HepG2 (cell line): ENCODE measurements at regions not wholly inside any gene's neighbourhood (a gene's known extent, or its start where the extent isn't known, plus 50 kb on each side); places are given as distances from the start of the nearest gene placed in this dataset.
"Not testable (repeated sequence)": the region's sequence is repeated elsewhere in the genome, so short reads cannot be mapped to it uniquely, and the experiment has no call there.

ENCODE experiments used
- ATAC-seq: fragments of 200-7000 bp; cut with Tn5 transposase; 3 replicates; pipeline ENCODE4 v1.9.1; 2020; ENCODE audit warnings: mild to moderate bottlenecking, moderate library complexity
- BruUV-seq: library from RNA; stranded (reverse); fragments of 400-500 nt; replicated peaks from 2 replicates; lab custom pipeline; 2021; lab: Mats Ljungman, UMichigan
- CTCF ChIA-PET: fragments of 300-600 bp; formaldehyde crosslinking; extraction: SDS; loops from one replicate; lab custom pipeline; 2021; ENCODE audit warnings: low total read pairs, inconsistent platforms, low intra/inter-chr PET ratio; lab: Yijun Ruan, JAX
- POLR2A ChIA-PET: fragments of 350-600 bp; sonication (Branson Sonifier 250); formaldehyde crosslinking; loops from one replicate; lab custom pipeline; 2020; ENCODE audit warnings: antibody characterized with exemption, inconsistent platforms; lab: Yijun Ruan, JAX
- DNase-seq: peaks from one replicate; pipeline ENCODE4 v3.0.0-alpha.2; 2015; ENCODE audit warnings: low spot score
- FAIRE-seq: peaks from 3 replicates; lab custom pipeline; 2011; peaks lifted over from hg19 to GRCh38; lab: Jason Lieb, UNC
- H2AFZ ChIP-seq: one replicate; pipeline ENCODE4 v1.6.1; 2011; ENCODE audit warnings: low read length, inconsistent platforms
- H3K27ac ChIP-seq: fragments of 300-600 bp; 3 replicates; pipeline ENCODE4 v1.8.0; 2011; ENCODE audit warnings: mixed run types, mild to moderate bottlenecking, mixed read lengths, low read length, inconsistent platforms; ENCODE audit not compliant: insufficient read depth; ENCODE audit errors: extremely low read length
- H3K27me3 ChIP-seq, 2 experiments: fragments of 200-600 bp in 1 of 2; 2 replicates in 1 of 2; 3 replicates in 1 of 2; pipeline versions ENCODE4 v1.6.0 to v1.8.0; 2011; ENCODE audit warnings: low read length in 2 of 2, mild to moderate bottlenecking in 2 of 2, moderate library complexity in 2 of 2, inconsistent platforms in 1 of 2; ENCODE audit not compliant: insufficient read depth in 2 of 2, control insufficient read depth in 1 of 2
- H3K36me3 ChIP-seq, 2 experiments: fragments of 200-600 bp in 1 of 2; replicated peaks in 1 of 2; 2 replicates in 1 of 2; 3 replicates in 1 of 2; pipeline versions ENCODE4 v1.5.1 to v1.8.0; 2011; ENCODE audit warnings: low read length in 2 of 2, inconsistent platforms in 1 of 2; ENCODE audit not compliant: insufficient read depth in 2 of 2, control insufficient read depth in 1 of 2
- H3K4me1 ChIP-seq: 2 replicates; pipeline ENCODE4 v1.5.1; 2012; ENCODE audit warnings: low read length, inconsistent platforms; ENCODE audit not compliant: insufficient read depth
- H3K4me2 ChIP-seq: 2 replicates; pipeline ENCODE4 v1.6.0; 2011; ENCODE audit warnings: low read depth, low read length, inconsistent platforms
- H3K4me3 ChIP-seq, 3 experiments: fragments of 200-600 bp in 1 of 3; sonication (generic), shearing (Covaris generic) in 1 of 3; replicated peaks in 1 of 3; 2 replicates each; pipeline ENCODE4 v1.5.1; 2011 to 2016; ENCODE audit warnings: low read length in 3 of 3, inconsistent platforms in 2 of 3, low read depth in 2 of 3, mild to moderate bottlenecking in 2 of 3, control low read depth in 1 of 3, mixed read lengths in 1 of 3; ENCODE audit not compliant: insufficient read depth in 1 of 3
- H3K79me2 ChIP-seq: one replicate; pipeline ENCODE4 v1.6.1; 2011; ENCODE audit warnings: low read length, inconsistent platforms; ENCODE audit not compliant: insufficient read depth
- H3K9ac ChIP-seq: 2 replicates; pipeline ENCODE4 v1.6.0; 2011; ENCODE audit warnings: mild to moderate bottlenecking, low read depth, low read length, inconsistent platforms; ENCODE audit not compliant: insufficient read depth
- H3K9me3 ChIP-seq: 2 replicates; pipeline ENCODE4 v1.5.1; 2012; ENCODE audit warnings: mild to moderate bottlenecking, low read length
- H4K20me1 ChIP-seq: 2 replicates; pipeline ENCODE4 v1.6.0; 2011; ENCODE audit warnings: inconsistent platforms, mild to moderate bottlenecking, low read length, moderate library complexity; ENCODE audit not compliant: insufficient read depth
- GTF2F1 ChIP-seq: fragments of 150-350 bp; IDR thresholded peaks from 2 replicates; pipeline ENCODE4 v1.6.1; 2014; ENCODE audit warnings: low read length
- ZMYM4 ChIP-seq: sonication (generic); formaldehyde crosslinking; IDR thresholded peaks from 2 replicates; pipeline ENCODE4 v1.8.1; 2023; ENCODE audit warnings: mild to moderate bottlenecking, missing genetic modification reagents
- ZNF83 ChIP-seq: sonication (generic); formaldehyde crosslinking; IDR thresholded peaks from 2 replicates; pipeline ENCODE4 v1.4.0; 2020; ENCODE audit warnings: missing genetic modification reagents, mild to moderate bottlenecking, borderline replicate concordance
- WGBS: methylation state at CpG from one replicate; pipeline ENCODE4 v1.1.6; 2017; ENCODE audit warnings: low lambda C conversion rate; 5-methylcytosine and 5-hydroxymethylcytosine counted together
- in situ Hi-C: cut with HindIII; loops from 2 replicates; pipeline ENCODE4 v1.10.0; 2017; ENCODE audit warnings: low pct_unique_long_range_greater_than_20kb; ENCODE audit not compliant: extremely low pct_ligation_motif_present
- intact Hi-C: fragments of 100-400 bp; cut with micrococcal nuclease; formaldehyde crosslinking; loops from one replicate; pipeline ENCODE4 v1.10.0; 2022; ENCODE audit not compliant: unreplicated experiment
- TF ChIP-seq, protein P1 (sequence below): sonication (generic); formaldehyde crosslinking; IDR thresholded peaks from 2 replicates; pipeline ENCODE4 v1.4.0; 2020; ENCODE audit warnings: mild to moderate bottlenecking, missing genetic modification reagents
- TF ChIP-seq, protein P2 (sequence below): sonication (generic); formaldehyde crosslinking; IDR thresholded peaks from 2 replicates; pipeline ENCODE4 v1.4.0; 2020; ENCODE audit warnings: missing genetic modification reagents

DNA sequence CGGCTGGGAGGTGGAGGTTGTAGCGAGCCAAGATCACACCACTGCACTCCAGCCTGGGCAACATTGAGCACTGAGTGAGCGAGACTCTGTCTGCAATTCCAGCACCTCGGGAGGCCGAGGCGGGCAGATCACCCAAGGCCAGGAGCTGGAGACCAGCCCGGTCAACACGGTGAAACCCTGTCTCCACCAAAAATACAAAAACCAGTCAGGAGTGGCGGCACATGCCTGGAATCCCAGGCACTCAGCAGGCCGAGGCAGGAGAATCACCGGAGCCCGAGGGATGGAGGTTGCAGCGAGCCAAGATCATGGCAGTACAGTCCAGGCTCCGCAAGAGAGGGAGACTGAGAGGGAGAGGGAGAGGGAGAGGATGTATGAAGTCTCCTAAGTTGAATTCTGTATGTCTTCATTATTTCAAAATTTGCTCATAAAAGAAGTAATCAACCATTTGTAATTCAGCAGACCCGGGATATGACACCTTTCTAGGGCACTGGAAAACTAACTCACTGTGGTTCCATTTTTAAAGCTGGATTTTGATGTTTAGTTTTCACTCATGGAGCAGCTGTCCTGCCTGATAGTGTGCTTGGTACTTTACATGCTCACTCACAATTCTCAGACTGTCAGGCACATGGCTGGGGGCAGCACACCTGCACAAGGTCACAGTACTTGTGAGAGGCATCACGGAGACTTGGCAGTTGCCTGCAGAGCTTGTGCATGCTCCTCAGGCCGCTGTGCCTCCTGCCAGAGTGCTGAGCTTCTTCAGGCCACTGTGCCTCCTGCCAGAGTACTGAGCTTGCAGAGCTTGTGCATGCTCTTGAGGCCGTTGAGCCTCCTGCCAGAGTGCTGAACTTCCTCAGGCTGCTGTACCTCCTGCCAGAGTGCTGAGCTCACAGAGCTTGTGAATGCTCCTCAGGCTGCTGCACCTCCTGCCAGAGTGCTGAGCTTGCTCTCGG, 106.2 kb downstream of the ERMARD start (continued):
- TF ChIP-seq, protein P1, sequence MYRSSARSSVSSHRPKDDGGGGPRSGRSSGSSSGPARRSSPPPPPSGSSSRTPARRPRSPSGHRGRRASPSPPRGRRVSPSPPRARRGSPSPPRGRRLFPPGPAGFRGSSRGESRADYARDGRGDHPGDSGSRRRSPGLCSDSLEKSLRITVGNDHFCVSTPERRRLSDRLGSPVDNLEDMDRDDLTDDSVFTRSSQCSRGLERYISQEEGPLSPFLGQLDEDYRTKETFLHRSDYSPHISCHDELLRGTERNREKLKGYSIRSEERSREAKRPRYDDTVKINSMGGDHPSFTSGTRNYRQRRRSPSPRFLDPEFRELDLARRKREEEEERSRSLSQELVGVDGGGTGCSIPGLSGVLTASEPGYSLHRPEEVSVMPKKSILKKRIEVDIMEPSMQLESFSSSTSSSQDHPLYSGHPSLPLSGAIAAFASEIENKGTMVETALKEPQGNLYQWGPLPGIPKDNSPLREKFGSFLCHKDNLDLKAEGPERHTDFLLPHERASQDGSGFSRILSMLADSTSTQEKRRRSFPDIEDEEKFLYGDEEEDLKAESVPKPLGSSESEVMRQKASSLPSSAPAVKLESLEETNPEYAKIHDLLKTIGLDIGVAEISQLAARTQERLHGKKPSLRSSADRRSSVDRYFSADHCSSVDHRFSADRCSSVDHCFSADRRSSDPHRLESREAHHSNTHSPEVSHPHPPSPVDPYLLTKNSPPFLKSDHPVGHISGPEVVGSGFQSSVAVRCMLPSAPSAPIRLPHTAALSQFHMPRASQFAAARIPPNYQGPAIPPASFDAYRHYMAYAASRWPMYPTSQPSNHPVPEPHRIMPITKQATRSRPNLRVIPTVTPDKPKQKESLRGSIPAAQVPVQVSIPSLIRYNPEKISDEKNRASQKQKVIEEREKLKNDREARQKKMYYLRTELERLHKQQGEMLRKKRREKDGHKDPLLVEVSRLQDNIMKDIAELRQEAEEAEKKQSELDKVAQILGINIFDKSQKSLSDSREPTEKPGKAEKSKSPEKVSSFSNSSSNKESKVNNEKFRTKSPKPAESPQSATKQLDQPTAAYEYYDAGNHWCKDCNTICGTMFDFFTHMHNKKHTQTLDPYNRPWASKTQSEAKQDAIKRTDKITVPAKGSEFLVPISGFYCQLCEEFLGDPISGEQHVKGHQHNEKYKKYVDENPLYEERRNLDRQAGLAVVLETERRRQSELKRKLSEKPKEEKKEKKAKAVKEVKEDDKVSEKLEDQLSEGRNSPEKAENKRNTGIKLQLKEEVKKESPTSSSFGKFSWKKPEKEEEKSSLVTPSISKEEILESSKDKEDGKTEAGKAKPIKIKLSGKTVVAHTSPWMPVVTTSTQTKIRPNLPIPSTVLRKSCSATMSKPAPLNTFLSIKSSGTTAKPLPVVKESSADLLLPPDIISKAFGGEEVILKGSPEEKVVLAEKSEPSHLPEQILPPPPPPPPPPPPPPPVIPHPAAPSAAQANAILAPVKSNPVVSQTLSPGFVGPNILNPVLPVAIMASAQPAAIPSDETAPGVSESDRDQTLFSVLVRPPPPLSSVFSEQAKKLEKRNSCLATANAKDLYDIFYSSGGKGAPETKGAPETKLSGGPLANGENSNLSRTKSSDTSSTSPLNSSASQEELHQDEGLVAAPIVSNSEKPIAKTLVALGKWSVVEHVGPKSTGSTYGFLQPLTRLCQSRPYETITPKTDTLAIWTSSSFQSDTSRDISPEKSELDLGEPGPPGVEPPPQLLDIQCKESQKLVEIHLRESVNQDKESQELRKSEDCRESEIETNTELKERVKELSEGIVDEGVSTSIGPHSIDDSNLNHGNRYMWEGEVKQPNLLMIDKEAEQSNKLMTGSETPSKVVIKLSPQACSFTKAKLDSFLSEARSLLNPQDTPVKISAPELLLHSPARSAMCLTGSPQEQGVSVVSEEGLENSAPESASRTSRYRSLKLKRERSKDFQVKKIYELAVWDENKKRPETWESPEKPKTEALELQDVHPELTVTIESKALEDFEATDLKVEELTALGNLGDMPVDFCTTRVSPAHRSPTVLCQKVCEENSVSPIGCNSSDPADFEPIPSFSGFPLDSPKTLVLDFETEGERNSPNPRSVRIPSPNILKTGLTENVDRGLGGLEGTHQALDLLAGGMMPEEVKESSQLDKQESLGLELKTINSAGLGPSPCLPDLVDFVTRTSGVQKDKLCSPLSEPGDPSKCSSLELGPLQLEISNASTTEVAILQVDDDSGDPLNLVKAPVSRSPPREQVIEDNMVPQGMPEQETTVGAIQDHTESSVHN, result no peak
- TF ChIP-seq ZNF83, result no peak
- TF ChIP-seq, protein P2, sequence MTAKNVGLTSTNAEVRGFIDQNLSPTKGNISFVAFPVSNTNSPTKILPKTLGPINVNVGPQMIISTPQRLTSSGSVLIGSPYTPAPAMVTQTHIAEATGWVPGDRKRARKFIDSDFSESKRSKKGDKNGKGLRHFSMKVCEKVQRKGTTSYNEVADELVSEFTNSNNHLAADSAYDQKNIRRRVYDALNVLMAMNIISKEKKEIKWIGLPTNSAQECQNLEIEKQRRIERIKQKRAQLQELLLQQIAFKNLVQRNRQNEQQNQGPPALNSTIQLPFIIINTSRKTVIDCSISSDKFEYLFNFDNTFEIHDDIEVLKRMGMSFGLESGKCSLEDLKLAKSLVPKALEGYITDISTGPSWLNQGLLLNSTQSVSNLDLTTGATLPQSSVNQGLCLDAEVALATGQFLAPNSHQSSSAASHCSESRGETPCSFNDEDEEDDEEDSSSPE (CRISPR knock-in tag), result no peak
- TF ChIP-seq GTF2F1, result no peak
- no peak for TF ChIP-seq ZMYM4 (CRISPR knock-in tag)

DNA sequence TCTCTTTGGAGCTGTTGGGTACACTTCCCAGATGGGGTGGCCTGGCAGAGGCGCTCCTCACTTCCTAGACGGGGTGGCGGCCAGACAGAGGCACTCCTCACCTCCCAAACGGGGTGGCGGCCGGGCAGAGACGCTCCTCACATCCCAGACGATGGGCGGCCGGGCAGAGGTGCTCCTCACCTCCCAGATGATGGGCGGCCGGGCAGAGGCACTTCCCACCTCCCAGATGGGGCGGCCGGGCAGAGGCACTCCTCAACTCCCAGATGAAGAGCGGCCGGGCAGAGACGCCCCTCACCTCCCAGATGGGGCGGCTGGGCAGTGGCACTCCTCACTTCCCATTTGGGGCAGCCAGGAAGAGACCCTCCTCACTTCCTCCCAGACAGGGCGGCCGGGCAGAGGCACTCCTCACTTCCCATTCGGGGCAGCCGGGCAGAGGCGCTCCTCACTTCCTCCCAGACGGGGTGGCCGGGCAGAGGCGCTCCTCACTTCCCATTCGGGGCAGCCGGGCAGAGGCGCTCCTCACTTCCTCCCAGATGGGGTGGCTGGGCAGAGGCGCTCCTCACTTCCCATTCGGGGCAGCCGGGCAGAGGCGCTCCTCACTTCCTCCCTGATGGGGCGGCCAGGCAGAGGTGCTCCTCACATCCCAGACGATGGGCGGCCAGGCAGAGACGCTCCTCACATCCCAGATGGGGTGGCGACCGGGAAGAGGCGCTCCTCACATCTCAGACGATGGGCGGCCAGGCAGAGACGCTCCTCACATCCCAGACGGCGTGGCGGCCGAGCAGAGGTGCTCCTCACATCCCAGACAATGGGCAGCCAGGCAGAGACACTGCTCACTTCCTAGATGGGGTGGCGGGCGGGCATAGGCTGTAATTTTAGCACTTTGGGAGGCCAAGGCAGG, 105.3 kb downstream of the ERMARD start:
- H3K4me3 ChIP-seq, ATAC-seq, intact Hi-C loops, H3K36me3 ChIP-seq, FAIRE-seq, H3K4me2 ChIP-seq, H4K20me1 ChIP-seq, POLR2A ChIA-PET, H3K9ac ChIP-seq, in situ Hi-C loops, H3K79me2 ChIP-seq, DNase-seq, H3K27ac ChIP-seq, H2AFZ ChIP-seq, H3K4me1 ChIP-seq, CTCF ChIA-PET, BruUV-seq, H3K9me3 ChIP-seq: not testable (repeated sequence)
- WGBS, result 65% methylated on average over 35 of the region's 49 CpGs
- H3K27me3 ChIP-seq, result peaks cover 4 to 43% of the 10 kb centered on the region in 2 experiments; a peak in 4 of 5 replicates
